ENCODE measurements at regions not wholly inside any gene's neighbourhood (a gene's known extent, or its start where the extent isn't known, plus 50 kb on each side); places are given as distances from the start of the nearest gene placed in this dataset.

- Mint-ChIP-seq H3K27ac (no peak overlapping the region), H3K4me3 (no peak overlapping the region)
These were observed 186.6 kb upstream of the DIO3 start for GRCh38 chr14:101374373-101375338.

GRCh38 chr14:101377069-101377468, 184.2 kb upstream of the DIO3 start:
- H3K9me3 Mint-ChIP-seq: no peaks in the 10 kb centered on the region
- no peaks in the 10 kb centered on the region for H3K4me1 ChIP-seq (ENCODE audit: control insufficient read depth, insufficient read depth, low read length)
- H3K27me3 ChIP-seq (ENCODE audit: control insufficient read depth, insufficient read depth, low read length): no peaks in the 10 kb centered on the region
- no peak overlapping the region for H3K27ac Mint-ChIP-seq
- H3K4me3 ChIP-seq (ENCODE audit: low read length): no peak overlapping the region
- no peak overlapping the region for H3K4me3 Mint-ChIP-seq
- no peak for ATAC-seq
- WGBS (ENCODE audit: insufficient coverage): 79% methylated on average over 5 of the region's 5 CpGs
- no peaks in the 10 kb centered on the region for H3K4me1 Mint-ChIP-seq
- intact Hi-C loops (cut with micrococcal nuclease): no loop called here
- H3K9me3 ChIP-seq (ENCODE audit: control insufficient read depth, insufficient read depth, low read length): no peaks in the 10 kb centered on the region
- peaks cover 20 to 21% of the 10 kb centered on the region in 2 donors for H3K27me3 Mint-ChIP-seq (ENCODE audit: low read depth in 2 of 2)
- H3K36me3 ChIP-seq (ENCODE audit: control insufficient read depth, insufficient read depth, low read length): no peaks in the 10 kb centered on the region
- no peak for DNase-seq
- no peaks in the 10 kb centered on the region for H3K36me3 Mint-ChIP-seq
- no peak for TF ChIP-seq CTCF (IDR thresholded peaks at IDR 0.05)
- no peak overlapping the region for H3K27ac ChIP-seq (ENCODE audit: low read length)

More at GRCh38 chr14:101374373-101375338, 186.6 kb upstream of the DIO3 start:
- Histone ChIP-seq H3K27me3 (ENCODE audit: control insufficient read depth, insufficient read depth, low read length) (no peaks in the 10 kb centered on the region), H3K4me3 (ENCODE audit: low read length) (no peak overlapping the region), H3K27ac (ENCODE audit: low read length) (no peak overlapping the region), H3K4me1 (ENCODE audit: control insufficient read depth, insufficient read depth, low read length) (no peaks in the 10 kb centered on the region), H3K36me3 (ENCODE audit: control insufficient read depth, insufficient read depth, low read length) (no peaks in the 10 kb centered on the region), H3K9me3 (ENCODE audit: control insufficient read depth, insufficient read depth, low read length) (no peaks in the 10 kb centered on the region)
- TF ChIP-seq CTCF (IDR thresholded peaks at IDR 0.05): no peak
- Mint-ChIP-seq H3K9me3 (no peaks in the 10 kb centered on the region), H3K27me3 (ENCODE audit: low read depth in 2 of 2) (peaks cover 17 to 31% of the 10 kb centered on the region in 2 donors), H3K36me3 (no peaks in the 10 kb centered on the region), H3K4me1 (no peaks in the 10 kb centered on the region)
- 83% methylated on average over 19 of the region's 19 CpGs for WGBS (ENCODE audit: insufficient coverage)
- DNase-seq (no peak), ATAC-seq (no peak)
- intact Hi-C loops (cut with micrococcal nuclease): no loop called here

GRCh38 chr14:101379842-101380241, 181.5 kb upstream of the DIO3 start:
- no peaks in the 10 kb centered on the region for H3K9me3 ChIP-seq (ENCODE audit: control insufficient read depth, insufficient read depth, low read length)

More at GRCh38 chr14:101379842-101380241, 181.5 kb upstream of the DIO3 start:
- no peaks in the 10 kb centered on the region for H3K27me3 ChIP-seq (ENCODE audit: control insufficient read depth, insufficient read depth, low read length)
- Mint-ChIP-seq H3K4me1 (no peaks in the 10 kb centered on the region), H3K9me3 (peaks cover 8 to 11% of the 10 kb centered on the region in 2 donors), H3K36me3 (peaks cover 12% of the 10 kb centered on the region), H3K27me3 (ENCODE audit: low read depth in 2 of 2) (peaks cover 16 to 29% of the 10 kb centered on the region in 2 donors), H3K27ac (no peak overlapping the region), H3K4me3 (no peak overlapping the region)
- no peak overlapping the region for H3K4me3 ChIP-seq (ENCODE audit: low read length)
- H3K27ac ChIP-seq (ENCODE audit: low read length): no peak overlapping the region
- H3K36me3 ChIP-seq (ENCODE audit: control insufficient read depth, insufficient read depth, low read length): no peaks in the 10 kb centered on the region
- no peak for ATAC-seq
- intact Hi-C loops (cut with micrococcal nuclease): no loop called here
- DNase-seq: no peak
- no CpG with 5 or more reads among the region's 2 CpGs for WGBS (ENCODE audit: insufficient coverage)
- no peak for TF ChIP-seq CTCF (IDR thresholded peaks at IDR 0.05)
- H3K4me1 ChIP-seq (ENCODE audit: control insufficient read depth, insufficient read depth, low read length): no peaks in the 10 kb centered on the region
